ENCODE measurements at regions not wholly inside any gene's neighbourhood (a gene's known extent, or its start where the extent isn't known, plus 50 kb on each side); places are given as distances from the start of the nearest gene placed in this dataset.
"Not testable (repeated sequence)": the region's sequence is repeated elsewhere in the genome, so short reads cannot be mapped to it uniquely, and the experiment has no call there.

- TF ChIP-seq CTCF (IDR thresholded peaks at IDR 0.05); TCF7L2 (IDR thresholded peaks at IDR 0.05; ENCODE audit: low read depth, low read length); REST (IDR thresholded peaks at IDR 0.05; ENCODE audit: insufficient read depth in 1 of 2, low read depth in 2 of 2, low read length in 1 of 2); POLR2AphosphoS5 (IDR thresholded peaks at IDR 0.05; ENCODE audit: low read depth, low read length): not testable (repeated sequence)
Measured at GRCh38 chr17:64712557-64713351, 50.6 kb upstream of the SMURF2 start.

Data from Panc1 (cell line).